ENCODE measurements at regions not wholly inside any gene's neighbourhood (a gene's known extent, or its start where the extent isn't known, plus 50 kb on each side); places are given as distances from the start of the nearest gene placed in this dataset.

DNA sequence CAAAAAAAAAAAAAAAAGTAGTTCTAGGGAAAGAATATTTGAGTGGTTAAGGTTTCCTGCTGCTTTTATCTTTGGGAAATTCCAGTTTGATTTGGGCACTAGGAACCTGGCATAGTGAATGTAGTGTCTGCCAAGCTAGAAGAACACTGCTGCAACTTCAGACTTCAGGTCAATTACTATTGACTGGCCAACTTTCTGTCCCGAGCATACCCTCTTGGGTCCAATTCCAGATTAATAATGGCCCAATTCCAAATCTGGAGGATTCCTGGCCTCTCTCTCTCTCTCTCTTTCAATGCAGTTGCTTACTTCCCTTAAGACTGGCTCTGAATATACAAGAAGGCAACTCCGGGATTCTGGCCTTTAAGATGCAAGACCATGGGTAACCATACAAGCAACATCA, 74.9 kb downstream of the ANKEF1 start:
- Histone ChIP-seq H3K27ac (ENCODE audit: low read depth, low read length) (no peak overlapping the region), H3K4me3 (ENCODE audit: low read depth, low read length) (no peak overlapping the region), H3K9me3 (ENCODE audit: control insufficient read depth, insufficient read depth, low read length) (no peaks in the 10 kb centered on the region), H3K27me3 (ENCODE audit: control insufficient read depth, insufficient read depth, low read length) (no peaks in the 10 kb centered on the region)
- no peak for DNase-seq (ENCODE audit: low read depth, low spot score)
- TF ChIP-seq, protein P1, sequence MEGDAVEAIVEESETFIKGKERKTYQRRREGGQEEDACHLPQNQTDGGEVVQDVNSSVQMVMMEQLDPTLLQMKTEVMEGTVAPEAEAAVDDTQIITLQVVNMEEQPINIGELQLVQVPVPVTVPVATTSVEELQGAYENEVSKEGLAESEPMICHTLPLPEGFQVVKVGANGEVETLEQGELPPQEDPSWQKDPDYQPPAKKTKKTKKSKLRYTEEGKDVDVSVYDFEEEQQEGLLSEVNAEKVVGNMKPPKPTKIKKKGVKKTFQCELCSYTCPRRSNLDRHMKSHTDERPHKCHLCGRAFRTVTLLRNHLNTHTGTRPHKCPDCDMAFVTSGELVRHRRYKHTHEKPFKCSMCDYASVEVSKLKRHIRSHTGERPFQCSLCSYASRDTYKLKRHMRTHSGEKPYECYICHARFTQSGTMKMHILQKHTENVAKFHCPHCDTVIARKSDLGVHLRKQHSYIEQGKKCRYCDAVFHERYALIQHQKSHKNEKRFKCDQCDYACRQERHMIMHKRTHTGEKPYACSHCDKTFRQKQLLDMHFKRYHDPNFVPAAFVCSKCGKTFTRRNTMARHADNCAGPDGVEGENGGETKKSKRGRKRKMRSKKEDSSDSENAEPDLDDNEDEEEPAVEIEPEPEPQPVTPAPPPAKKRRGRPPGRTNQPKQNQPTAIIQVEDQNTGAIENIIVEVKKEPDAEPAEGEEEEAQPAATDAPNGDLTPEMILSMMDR (IDR thresholded peaks at IDR 0.05; ENCODE audit: low read depth, low read length) = no peak
- ChIA-PET POLR2A (no interaction called here), CTCF (interaction anchor here (1.9 kb wide), 1 partner anchor 19 kb away, joined by 9 read pairs; no protein-coding TSS in a partner anchor)

DNA sequence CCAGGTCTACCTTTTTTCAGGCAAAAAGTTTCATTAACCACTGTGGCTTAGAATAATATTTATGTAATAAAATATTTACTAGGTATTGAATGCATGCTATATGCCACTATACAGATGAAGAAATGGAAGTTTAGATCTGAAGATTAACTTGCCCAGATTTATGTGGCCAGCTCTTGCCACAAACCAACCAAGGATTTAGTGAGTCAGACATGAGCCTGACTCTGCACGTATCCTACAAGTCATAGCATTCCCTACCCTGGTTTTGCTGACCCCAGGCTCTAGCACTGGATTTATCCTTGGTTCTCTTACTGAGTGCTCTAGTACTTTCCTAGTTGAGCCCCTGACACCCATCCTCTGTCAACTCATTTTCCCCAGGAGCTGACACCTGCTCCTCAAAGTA, 75.4 kb downstream of the ANKEF1 start:
- ChIA-PET POLR2A (no interaction called here), CTCF (interaction anchor here (1.9 kb wide), 1 partner anchor 19 kb away, joined by 9 read pairs; no protein-coding TSS in a partner anchor)
- no peak overlapping the region for H3K4me3 ChIP-seq (ENCODE audit: low read depth, low read length)
- H3K9me3 ChIP-seq (ENCODE audit: control insufficient read depth, insufficient read depth, low read length) = no peaks in the 10 kb centered on the region
- TF ChIP-seq, protein P1 (IDR thresholded peaks at IDR 0.05; ENCODE audit: low read depth, low read length) = no peak
- DNase-seq (ENCODE audit: low read depth, low spot score) = no peak
- no peaks in the 10 kb centered on the region for H3K27me3 ChIP-seq (ENCODE audit: control insufficient read depth, insufficient read depth, low read length)
- H3K27ac ChIP-seq (ENCODE audit: low read depth, low read length) = no peak overlapping the region

DNA sequence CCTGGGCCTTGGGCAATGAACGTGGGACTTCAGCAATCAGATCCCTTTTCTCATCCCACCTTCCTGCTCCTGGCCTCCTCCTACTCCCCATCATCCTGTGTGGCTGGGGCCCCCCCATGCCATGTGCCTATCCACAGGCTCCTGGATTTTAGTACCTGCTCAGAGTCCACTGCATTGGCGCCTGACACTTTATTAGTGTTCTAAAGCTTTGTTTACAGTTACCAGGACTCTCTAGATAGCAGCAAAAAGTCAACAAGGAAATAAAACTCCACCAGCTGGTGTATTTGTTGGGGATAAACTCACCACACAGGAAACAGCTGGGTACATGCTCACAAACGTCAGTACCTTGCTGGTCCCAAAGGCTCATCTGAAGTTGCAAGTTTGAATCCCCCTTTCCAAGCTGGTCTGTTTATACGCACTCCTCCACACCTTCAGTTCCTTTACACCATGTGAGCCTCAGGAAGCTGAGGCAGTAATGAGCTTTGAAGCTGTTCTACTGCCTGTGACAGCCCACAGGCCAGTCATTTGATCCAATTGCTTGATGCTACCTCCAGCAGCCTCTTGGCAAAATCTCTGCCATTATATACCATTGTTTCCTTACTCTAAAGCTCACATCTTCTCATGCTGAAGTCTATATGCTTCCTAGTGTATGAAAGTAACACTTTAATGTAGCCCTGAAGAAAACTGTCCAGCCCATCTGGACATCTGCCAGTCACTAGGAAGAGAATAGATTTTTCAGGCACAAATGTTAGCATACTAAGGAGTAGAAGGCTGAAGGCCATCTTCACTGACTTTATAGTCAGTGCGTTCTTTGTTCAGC, 76.6 kb downstream of the ANKEF1 start:
- Histone ChIP-seq H3K9me3 (ENCODE audit: control insufficient read depth, insufficient read depth, low read length) (no peaks in the 10 kb centered on the region), H3K27me3 (ENCODE audit: control insufficient read depth, insufficient read depth, low read length) (no peaks in the 10 kb centered on the region), H3K4me3 (ENCODE audit: low read depth, low read length) (no peak overlapping the region), H3K27ac (ENCODE audit: low read depth, low read length) (no peak overlapping the region)
- TF ChIP-seq, protein P1 (IDR thresholded peaks at IDR 0.05; ENCODE audit: low read depth, low read length) = no peak
- ChIA-PET POLR2A (no interaction called here), CTCF (interaction anchor here (0.9 to 2.0 kb wide), 2 partner anchors 21 to 133 kb away, joined by 3 to 14 read pairs; no protein-coding TSS in a partner anchor)
- DNase-seq (ENCODE audit: low read depth, low spot score) = no peak

DNA sequence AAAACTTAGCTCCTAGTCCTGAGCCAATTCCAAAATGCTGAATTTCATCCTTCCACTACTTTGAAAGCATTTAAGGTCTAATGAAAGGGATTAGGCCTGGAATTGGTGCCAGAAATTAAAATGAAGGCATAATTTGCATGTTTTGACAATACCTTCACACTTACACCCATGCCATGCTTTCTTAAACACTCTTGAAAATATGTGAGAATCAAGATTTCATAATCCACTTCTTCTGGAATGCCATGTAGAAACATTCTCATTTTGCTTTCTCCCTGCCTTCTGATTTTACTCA, 77.1 kb downstream of the ANKEF1 start:
- TF ChIP-seq, protein P1 (IDR thresholded peaks at IDR 0.05; ENCODE audit: low read depth, low read length) = no peak
- H3K4me3 ChIP-seq (ENCODE audit: low read depth, low read length) = no peak overlapping the region
- DNase-seq (ENCODE audit: low read depth, low spot score) = no peak
- no peaks in the 10 kb centered on the region for H3K27me3 ChIP-seq (ENCODE audit: control insufficient read depth, insufficient read depth, low read length)
- no peaks in the 10 kb centered on the region for H3K9me3 ChIP-seq (ENCODE audit: control insufficient read depth, insufficient read depth, low read length)
- POLR2A ChIA-PET = no interaction called here
- H3K27ac ChIP-seq (ENCODE audit: low read depth, low read length) = no peak overlapping the region
- CTCF ChIA-PET = interaction anchor here (0.9 to 2.0 kb wide), 2 partner anchors 21 to 134 kb away, joined by 3 to 14 read pairs; no protein-coding TSS in a partner anchor

DNA sequence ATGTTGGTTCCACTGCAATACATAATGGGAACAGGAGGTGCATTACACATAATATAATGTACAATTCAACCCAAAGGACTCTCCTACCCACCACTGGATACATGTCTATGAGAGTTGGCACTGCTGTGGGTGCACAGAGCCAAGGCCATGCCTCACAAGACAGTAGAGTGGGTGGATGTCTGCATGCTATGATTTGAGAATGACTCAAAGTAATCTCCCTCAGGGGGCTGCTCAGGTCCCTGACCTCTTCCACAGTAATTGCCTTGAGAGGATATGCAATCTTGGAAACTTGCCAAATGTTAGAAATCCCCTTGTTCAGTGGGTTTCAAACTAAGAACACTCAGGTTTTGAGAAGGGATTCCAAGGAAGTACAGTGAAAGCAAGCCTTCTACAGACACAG, 79.0 kb downstream of the ANKEF1 start:
- no peak for DNase-seq (ENCODE audit: low read depth, low spot score)
- no peak overlapping the region for H3K4me3 ChIP-seq (ENCODE audit: low read depth, low read length)
- TF ChIP-seq, protein P1 (IDR thresholded peaks at IDR 0.05; ENCODE audit: low read depth, low read length) = no peak
- CTCF ChIA-PET = interaction anchor here (0.7 to 1.0 kb wide), 2 partner anchors 296 to 313 kb away, joined by 3 to 6 read pairs; no protein-coding TSS in a partner anchor
- no peaks in the 10 kb centered on the region for H3K27me3 ChIP-seq (ENCODE audit: control insufficient read depth, insufficient read depth, low read length)
- no peak overlapping the region for H3K27ac ChIP-seq (ENCODE audit: low read depth, low read length)
- POLR2A ChIA-PET = no interaction called here
- H3K9me3 ChIP-seq (ENCODE audit: control insufficient read depth, insufficient read depth, low read length) = no peaks in the 10 kb centered on the region
